Chondrocyte (in vitro differentiated cells): ENCODE measurements at regions not wholly inside any gene's neighbourhood (a gene's known extent, or its start where the extent isn't known, plus 50 kb on each side); places are given as distances from the start of the nearest gene placed in this dataset.

Source experiments
- DNase-seq: peaks from one replicate; pipeline ENCODE4 v3.0.0; 2021; ENCODE audit warnings: mixed read lengths, low spot score
- H3K27ac Mint-ChIP-seq: one replicate; pipeline ENCODE4 v1.8.0; 2021; ENCODE audit warnings: mild to moderate bottlenecking, moderate library complexity, mixed read lengths; ENCODE audit not compliant: unreplicated experiment
- H3K27me3 Mint-ChIP-seq: 2 replicates; pipeline ENCODE4 v1.8.0; 2021; ENCODE audit warnings: low read depth, mixed read lengths
- H3K36me3 Mint-ChIP-seq: 2 replicates; pipeline ENCODE4 v1.8.0; 2021; ENCODE audit warnings: low read depth, mixed read lengths
- H3K4me1 Mint-ChIP-seq: 2 replicates; pipeline ENCODE4 v1.8.0; 2021; ENCODE audit warnings: low read depth, mild to moderate bottlenecking, mixed read lengths
- H3K4me3 Mint-ChIP-seq: one replicate; pipeline ENCODE4 v1.8.0; 2021; ENCODE audit warnings: mild to moderate bottlenecking, moderate library complexity, mixed read lengths; ENCODE audit not compliant: unreplicated experiment
- H3K9me3 Mint-ChIP-seq: 2 replicates; pipeline ENCODE4 v1.8.0; 2021; ENCODE audit warnings: low read depth, mixed read lengths
- CTCF ChIP-seq: fragments of 200-600 bp; sonication (generic); IDR thresholded peaks from 2 replicates; pipeline ENCODE4 v1.5.0; 2021; ENCODE audit warnings: antibody characterized with exemption, mild to moderate bottlenecking, moderate library complexity

GRCh38 chr5:18181575-18181974, 547.3 kb downstream of the TAF11L14 start:
- TF ChIP-seq CTCF: no peak
- H3K36me3 Mint-ChIP-seq: no peaks in the 10 kb centered on the region
- H3K27me3 Mint-ChIP-seq: peaks cover 2% of the 10 kb centered on the region
- no peak overlapping the region for H3K4me3 Mint-ChIP-seq
- H3K27ac Mint-ChIP-seq: no peak overlapping the region
- no peaks in the 10 kb centered on the region for H3K4me1 Mint-ChIP-seq
- H3K9me3 Mint-ChIP-seq: peaks cover 12% of the 10 kb centered on the region
- DNase-seq: no peak

- Mint-ChIP-seq H3K9me3 (peaks cover 16% of the 10 kb centered on the region), H3K4me1 (no peaks in the 10 kb centered on the region), H3K4me3 (no peak overlapping the region), H3K27me3 (no peaks in the 10 kb centered on the region), H3K27ac (no peak overlapping the region), H3K36me3 (no peaks in the 10 kb centered on the region)
- DNase-seq: no peak
- no peak for TF ChIP-seq CTCF
Measured at GRCh38 chr5:18195910-18196309, 561.6 kb downstream of the TAF11L14 start.

GRCh38 chr5:18197734-18198133, 563.5 kb downstream of the TAF11L14 start:
- Mint-ChIP-seq H3K4me1 (no peaks in the 10 kb centered on the region), H3K36me3 (no peaks in the 10 kb centered on the region), H3K9me3 (peaks cover 14% of the 10 kb centered on the region), H3K4me3 (no peak overlapping the region), H3K27ac (no peak overlapping the region), H3K27me3 (no peaks in the 10 kb centered on the region)
- DNase-seq: no peak
- no peak for TF ChIP-seq CTCF

- Mint-ChIP-seq H3K4me1 (no peaks in the 10 kb centered on the region), H3K4me3 (no peak overlapping the region), H3K9me3 (peaks cover 19% of the 10 kb centered on the region), H3K27me3 (no peaks in the 10 kb centered on the region), H3K36me3 (peaks cover 2% of the 10 kb centered on the region), H3K27ac (no peak overlapping the region)
- TF ChIP-seq CTCF: no peak
- no peak for DNase-seq
Measured at GRCh38 chr5:18202164-18202563, 567.9 kb downstream of the TAF11L14 start.

GRCh38 chr5:18203296-18203695, 569.0 kb downstream of the TAF11L14 start:
- Mint-ChIP-seq H3K9me3 (peaks cover 12% of the 10 kb centered on the region), H3K4me3 (no peak overlapping the region), H3K36me3 (peaks cover 2% of the 10 kb centered on the region), H3K27me3 (no peaks in the 10 kb centered on the region), H3K4me1 (no peaks in the 10 kb centered on the region), H3K27ac (no peak overlapping the region)
- no peak for DNase-seq
- no peak for TF ChIP-seq CTCF
